ENCODE measurements at regions not wholly inside any gene's neighbourhood (a gene's known extent, or its start where the extent isn't known, plus 50 kb on each side); places are given as distances from the start of the nearest gene placed in this dataset.
"Not testable (repeated sequence)": the region's sequence is repeated elsewhere in the genome, so short reads cannot be mapped to it uniquely, and the experiment has no call there.

GRCh38 chr2:139526781-139527180 lies 746.6 kb upstream of the NXPH2 start:
- DNase-seq = no peak
- ATAC-seq (ENCODE audit: poor library complexity) = no peak
- intact Hi-C loops (cut with DNase I) = no loop called here

GRCh38 chr2:139518321-139518720 lies 738.1 kb upstream of the NXPH2 start:
- intact Hi-C loops (cut with DNase I) = no loop called here
- no peak for ATAC-seq (ENCODE audit: poor library complexity)
- DNase-seq = no peak

GRCh38 chr2:139514951-139515350 lies 734.8 kb upstream of the NXPH2 start:
- intact Hi-C loops (cut with DNase I) = no loop called here
- DNase-seq (no peak), ATAC-seq (ENCODE audit: poor library complexity) (no peak)

- intact Hi-C loops (cut with DNase I) = no loop called here
- no peak for DNase-seq
- no peak for ATAC-seq (ENCODE audit: poor library complexity)
Measured at GRCh38 chr2:139495851-139496250, 715.7 kb upstream of the NXPH2 start.

GRCh38 chr2:139492131-139492680 lies 712.0 kb upstream of the NXPH2 start:
- ATAC-seq (ENCODE audit: poor library complexity) (no peak), DNase-seq (no peak)
- intact Hi-C loops (cut with DNase I) = no loop called here

GRCh38 chr2:139480161-139480650 lies 700.0 kb upstream of the NXPH2 start:
- no peak for ATAC-seq (ENCODE audit: poor library complexity)

GRCh38 chr2:139478165-139478914 lies 698.1 kb upstream of the NXPH2 start:
- DNase-seq (no peak), ATAC-seq (ENCODE audit: poor library complexity) (no peak)
- intact Hi-C loops (cut with DNase I) = no loop called here

More at GRCh38 chr2:139480161-139480650, 700.0 kb upstream of the NXPH2 start:
- intact Hi-C loops (cut with DNase I) = no loop called here
- DNase-seq = no peak

- no peak for ATAC-seq (ENCODE audit: poor library complexity)
- intact Hi-C loops (cut with DNase I) = no loop called here
- DNase-seq = no peak
Measured at GRCh38 chr2:139477618-139478017, 697.4 kb upstream of the NXPH2 start.

GRCh38 chr2:139469985-139470384 lies 689.8 kb upstream of the NXPH2 start:
- DNase-seq (no peak), ATAC-seq (ENCODE audit: poor library complexity) (no peak)
- intact Hi-C loops (cut with DNase I) = no loop called here

GRCh38 chr2:139465789-139466188 lies 685.6 kb upstream of the NXPH2 start:
- no peak for ATAC-seq (ENCODE audit: poor library complexity)
- no peak for DNase-seq
- intact Hi-C loops (cut with DNase I) = no loop called here

GRCh38 chr2:139457873-139458272 lies 677.7 kb upstream of the NXPH2 start:
- ATAC-seq (ENCODE audit: poor library complexity) (no peak), DNase-seq (no peak)
- intact Hi-C loops (cut with DNase I) = no loop called here

GRCh38 chr2:139454251-139454650 lies 674.1 kb upstream of the NXPH2 start:
- no peak for ATAC-seq (ENCODE audit: poor library complexity)
- no peak for DNase-seq
- intact Hi-C loops (cut with DNase I) = no loop called here

GRCh38 chr2:139439100-139439499 lies 658.9 kb upstream of the NXPH2 start:
- intact Hi-C loops (cut with DNase I) = no loop called here
- ATAC-seq (ENCODE audit: poor library complexity) (no peak), DNase-seq (no peak)

- intact Hi-C loops (cut with DNase I) = no loop called here
- ATAC-seq (ENCODE audit: poor library complexity) = no peak
- no peak for DNase-seq
Measured at GRCh38 chr2:139438478-139438877, 658.3 kb upstream of the NXPH2 start.

- no peak for DNase-seq
- ATAC-seq (ENCODE audit: poor library complexity) = no peak
- intact Hi-C loops (cut with DNase I) = no loop called here
Measured at GRCh38 chr2:139427164-139427563, 647.0 kb upstream of the NXPH2 start.

- no peak for ATAC-seq (ENCODE audit: poor library complexity)
- no peak for DNase-seq
- intact Hi-C loops (cut with DNase I) = no loop called here
Measured at GRCh38 chr2:139424101-139424500, 643.9 kb upstream of the NXPH2 start.

GRCh38 chr2:139411236-139411635 lies 631.0 kb upstream of the NXPH2 start:
- no peak for DNase-seq
- no peak for ATAC-seq (ENCODE audit: poor library complexity)
- intact Hi-C loops (cut with DNase I) = no loop called here

GRCh38 chr2:139410833-139411174 lies 630.6 kb upstream of the NXPH2 start:
- intact Hi-C loops (cut with DNase I); DNase-seq; ATAC-seq (ENCODE audit: poor library complexity): not testable (repeated sequence)

- ATAC-seq (ENCODE audit: poor library complexity); intact Hi-C loops (cut with DNase I); DNase-seq: not testable (repeated sequence)
Measured at GRCh38 chr2:139410147-139410832, 630.1 kb upstream of the NXPH2 start.

GRCh38 chr2:139409212-139409611 lies 629.0 kb upstream of the NXPH2 start:
- DNase-seq (no peak), ATAC-seq (ENCODE audit: poor library complexity) (no peak)
- intact Hi-C loops (cut with DNase I) = no loop called here

Data from Right ventricle myocardium superior (tissue), 1 donor.